Loucy (cell line): ENCODE measurements at regions not wholly inside any gene's neighbourhood (a gene's known extent, or its start where the extent isn't known, plus 50 kb on each side); places are given as distances from the start of the nearest gene placed in this dataset.

Experiments
- H2AFZ ChIP-seq: fragments of 200-600 bp; sonication (generic); 2 replicates; pipeline ENCODE4 v1.6.0; 2016; ENCODE audit warnings: antibody characterized with exemption, mild to moderate bottlenecking, low read length, moderate library complexity
- H3F3A ChIP-seq: fragments of 200-600 bp; 2 replicates; pipeline ENCODE4 v1.6.0; 2016; ENCODE audit warnings: antibody characterized with exemption, low read depth, mild to moderate bottlenecking
- H3K27me3 ChIP-seq: fragments of 200-600 bp; sonication (generic); 2 replicates; pipeline ENCODE4 v1.6.1; 2014; ENCODE audit warnings: low read length, mild to moderate bottlenecking; ENCODE audit not compliant: insufficient read depth, poor library complexity, severe bottlenecking
- H3K36me3 ChIP-seq: fragments of 200-600 bp; sonication (generic); 2 replicates; pipeline ENCODE4 v1.6.1; 2016; ENCODE audit warnings: low read length; ENCODE audit not compliant: insufficient read depth
- H3K4me1 ChIP-seq: fragments of 200-600 bp; sonication (generic); 2 replicates; pipeline ENCODE4 v1.5.1; 2014; ENCODE audit warnings: low read length, mild to moderate bottlenecking; ENCODE audit not compliant: insufficient read depth, poor library complexity, severe bottlenecking
- H3K4me2 ChIP-seq: fragments of 200-600 bp; sonication (generic); 2 replicates; pipeline ENCODE4 v1.6.0; 2014; ENCODE audit warnings: antibody characterized with exemption, low read length, low read depth, mild to moderate bottlenecking; ENCODE audit not compliant: poor library complexity, severe bottlenecking
- H3K4me3 ChIP-seq: fragments of 200-600 bp; sonication (generic); 2 replicates; pipeline ENCODE4 v1.5.1; 2014; ENCODE audit warnings: low read length, mild to moderate bottlenecking, mixed read lengths; ENCODE audit not compliant: poor library complexity, severe bottlenecking
- H3K79me2 ChIP-seq: fragments of 200-600 bp; sonication (generic); 2 replicates; pipeline ENCODE4 v1.6.1; 2014; ENCODE audit warnings: low read length; ENCODE audit not compliant: insufficient read depth
- H3K9ac ChIP-seq: fragments of 200-600 bp; sonication (generic); 2 replicates; pipeline ENCODE4 v1.6.0; 2014; ENCODE audit warnings: mild to moderate bottlenecking, low read depth, low read length, moderate library complexity; ENCODE audit not compliant: poor library complexity, severe bottlenecking
- H3K9me2 ChIP-seq: fragments of 200-600 bp; sonication (generic); replicated peaks from 2 replicates; pipeline ENCODE4 v1.6.1; 2016; ENCODE audit warnings: low read depth, low read length, mixed read lengths
- H3K9me3 ChIP-seq: fragments of 200-600 bp; sonication (generic); 2 replicates; pipeline ENCODE4 v1.6.1; 2014; ENCODE audit warnings: mild to moderate bottlenecking, antibody characterized with exemption, low read length, low read depth; ENCODE audit not compliant: insufficient read depth
- H4K20me1 ChIP-seq: fragments of 200-600 bp; sonication (generic); 2 replicates; pipeline ENCODE4 v1.6.0; 2014; ENCODE audit warnings: antibody characterized with exemption, low read length, mild to moderate bottlenecking; ENCODE audit not compliant: insufficient read depth, poor library complexity, severe bottlenecking
- EZH2phosphoT487 ChIP-seq: fragments of 200-600 bp; IDR thresholded peaks from 2 replicates; pipeline ENCODE4 v1.6.1; 2018; ENCODE audit warnings: antibody characterized with exemption, mild to moderate bottlenecking, moderate library complexity, borderline replicate concordance
- TF ChIP-seq, protein P1 (sequence below): fragments of 200-600 bp; sonication (generic); conservative IDR thresholded peaks from 2 replicates; pipeline ENCODE4 v1.5.1; 2014; ENCODE audit warnings: mild to moderate bottlenecking, antibody characterized with exemption, low read length

DNA sequence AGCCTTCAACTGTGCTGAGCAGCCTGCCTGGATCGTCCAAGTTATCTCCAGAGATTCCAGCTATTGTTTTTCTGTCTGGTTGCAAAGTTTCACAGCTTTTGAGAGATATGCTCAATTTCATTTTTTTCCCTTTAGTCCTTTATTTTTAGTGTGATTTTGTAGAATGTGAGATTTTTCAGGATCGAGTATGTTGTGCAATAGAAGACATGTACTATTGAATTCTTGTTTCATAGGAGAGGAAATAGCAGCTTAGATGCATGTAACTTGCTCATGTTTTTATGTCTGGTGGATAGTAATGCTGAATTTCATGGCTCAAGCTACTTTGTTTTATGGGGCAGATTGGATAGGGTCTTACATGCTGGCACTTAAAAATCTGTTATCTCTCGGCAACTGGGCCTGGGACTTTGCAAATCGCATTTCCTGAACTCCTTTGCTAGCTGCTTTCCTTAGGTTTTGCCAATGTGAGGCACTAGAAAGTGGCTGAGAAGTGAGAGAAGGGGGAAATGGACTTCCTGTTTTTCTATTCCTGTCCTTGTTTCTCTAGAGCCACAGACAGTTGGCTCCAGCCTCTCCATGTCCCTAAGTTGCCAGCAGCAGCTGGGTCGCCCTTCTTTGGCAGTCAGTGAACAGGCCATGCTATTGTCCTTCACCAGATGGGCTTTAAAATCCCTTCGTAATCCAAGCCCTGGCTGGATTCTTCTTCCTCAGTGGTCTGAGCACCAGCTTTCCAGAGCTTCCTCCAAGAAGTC is 101.4 kb upstream of the PDE4B start:
- H3K9me3 ChIP-seq: no peaks in the 10 kb centered on the region
- no peaks in the 10 kb centered on the region for H4K20me1 ChIP-seq
- no peaks in the 10 kb centered on the region for H3F3A ChIP-seq
- H3K4me1 ChIP-seq: peaks cover 54% of the 10 kb centered on the region
- no peaks in the 10 kb centered on the region for H3K9me2 ChIP-seq
- TF ChIP-seq EZH2phosphoT487: no peak
- TF ChIP-seq, protein P1, sequence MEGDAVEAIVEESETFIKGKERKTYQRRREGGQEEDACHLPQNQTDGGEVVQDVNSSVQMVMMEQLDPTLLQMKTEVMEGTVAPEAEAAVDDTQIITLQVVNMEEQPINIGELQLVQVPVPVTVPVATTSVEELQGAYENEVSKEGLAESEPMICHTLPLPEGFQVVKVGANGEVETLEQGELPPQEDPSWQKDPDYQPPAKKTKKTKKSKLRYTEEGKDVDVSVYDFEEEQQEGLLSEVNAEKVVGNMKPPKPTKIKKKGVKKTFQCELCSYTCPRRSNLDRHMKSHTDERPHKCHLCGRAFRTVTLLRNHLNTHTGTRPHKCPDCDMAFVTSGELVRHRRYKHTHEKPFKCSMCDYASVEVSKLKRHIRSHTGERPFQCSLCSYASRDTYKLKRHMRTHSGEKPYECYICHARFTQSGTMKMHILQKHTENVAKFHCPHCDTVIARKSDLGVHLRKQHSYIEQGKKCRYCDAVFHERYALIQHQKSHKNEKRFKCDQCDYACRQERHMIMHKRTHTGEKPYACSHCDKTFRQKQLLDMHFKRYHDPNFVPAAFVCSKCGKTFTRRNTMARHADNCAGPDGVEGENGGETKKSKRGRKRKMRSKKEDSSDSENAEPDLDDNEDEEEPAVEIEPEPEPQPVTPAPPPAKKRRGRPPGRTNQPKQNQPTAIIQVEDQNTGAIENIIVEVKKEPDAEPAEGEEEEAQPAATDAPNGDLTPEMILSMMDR: no peak
- no peaks in the 10 kb centered on the region for H3K27me3 ChIP-seq
- H3K4me3 ChIP-seq: no peak overlapping the region
- H2AFZ ChIP-seq: peak overlapping the region; percentile 74
- peak overlapping the region; percentile 42 for H3K9ac ChIP-seq
- H3K4me2 ChIP-seq: peak overlapping the region; percentile 24
- H3K36me3 ChIP-seq: no peaks in the 10 kb centered on the region
- H3K79me2 ChIP-seq: no peaks in the 10 kb centered on the region

DNA sequence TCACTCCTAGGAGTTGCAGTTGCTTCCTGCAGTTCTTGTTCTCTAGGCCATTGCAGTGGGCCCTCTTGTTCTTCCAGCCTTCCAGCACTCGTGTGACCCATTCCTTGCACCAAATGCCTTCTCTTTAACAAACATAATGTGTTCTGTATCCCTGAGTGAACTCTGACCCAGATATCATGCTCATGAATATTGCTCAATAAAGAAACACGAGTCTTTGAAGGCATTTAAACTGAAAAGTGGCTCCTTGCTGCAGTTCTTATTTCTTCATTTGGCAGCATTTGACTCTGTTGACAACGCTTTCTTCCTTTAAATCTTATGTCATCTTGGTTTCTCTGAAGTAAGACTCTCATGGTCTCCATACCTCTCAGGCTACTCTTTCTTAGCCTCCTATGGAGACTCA is 100.7 kb upstream of the PDE4B start:
- no peak for TF ChIP-seq EZH2phosphoT487
- TF ChIP-seq, protein P1: no peak
- Histone ChIP-seq H3K4me3 (no peak overlapping the region), H4K20me1 (no peaks in the 10 kb centered on the region), H3K36me3 (no peaks in the 10 kb centered on the region), H3K9me2 (no peaks in the 10 kb centered on the region), H3K27me3 (no peaks in the 10 kb centered on the region), H3K4me1 (peaks cover 53% of the 10 kb centered on the region), H3K9me3 (no peaks in the 10 kb centered on the region), H3K9ac (peak overlapping the region; percentile 42), H3K79me2 (no peaks in the 10 kb centered on the region), H2AFZ (peak overlapping the region; percentile 74), H3K4me2 (peak overlapping the region; percentile 24), H3F3A (no peaks in the 10 kb centered on the region)

DNA sequence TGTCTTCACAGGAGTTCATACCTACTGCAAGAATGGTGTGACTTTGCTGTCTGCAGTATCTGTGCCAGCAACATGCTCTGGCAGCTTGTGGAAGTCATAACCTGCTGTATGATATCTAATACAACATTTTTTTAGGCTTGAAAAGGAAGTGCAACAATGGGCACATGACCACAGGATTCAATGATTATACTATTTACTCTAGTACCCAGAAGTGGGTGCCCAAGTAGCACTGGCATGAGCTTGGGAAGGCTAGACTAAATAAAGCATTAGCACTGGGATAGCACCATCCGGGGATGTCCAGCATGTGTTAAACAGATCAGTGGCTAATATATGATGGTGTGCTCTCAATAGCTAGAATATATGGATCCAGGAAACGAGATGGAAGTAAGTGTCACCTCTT is 98.6 kb upstream of the PDE4B start:
- Histone ChIP-seq H3K4me3 (no peak overlapping the region), H3K79me2 (no peaks in the 10 kb centered on the region), H3K4me1 (peaks cover 32% of the 10 kb centered on the region), H3F3A (no peaks in the 10 kb centered on the region), H4K20me1 (no peaks in the 10 kb centered on the region), H3K27me3 (no peaks in the 10 kb centered on the region), H3K9me3 (no peaks in the 10 kb centered on the region), H3K36me3 (no peaks in the 10 kb centered on the region), H2AFZ (peak overlapping the region; percentile 2; the same call in 1 of the 2 replicates), H3K9me2 (no peaks in the 10 kb centered on the region), H3K9ac (no peak overlapping the region), H3K4me2 (no peak overlapping the region)
- no peak for TF ChIP-seq EZH2phosphoT487
- TF ChIP-seq, protein P1: no peak
